Coronary artery (tissue), 2 donors: ENCODE measurements at regions not wholly inside any gene's neighbourhood (a gene's known extent, or its start where the extent isn't known, plus 50 kb on each side); places are given as distances from the start of the nearest gene placed in this dataset.
"Not testable (repeated sequence)": the region's sequence is repeated elsewhere in the genome, so short reads cannot be mapped to it uniquely, and the experiment has no call there.

Experiments used
- DNase-seq: peaks from one replicate; pipeline ENCODE4 v3.0.0-alpha.2; 2017; ENCODE audit warnings: low spot score
- H3K27ac ChIP-seq, 2 donors: fragments of 200-600 bp; sonication (generic); one replicate each; pipeline ENCODE4 v1.5.1; 2016 to 2019
- H3K4me3 ChIP-seq: fragments of 200-600 bp; sonication (generic); 2 replicates; pipeline ENCODE4 v1.5.1; 2016; ENCODE audit warnings: mild to moderate bottlenecking, moderate library complexity

- DNase-seq, H3K4me3 ChIP-seq, H3K27ac ChIP-seq: not testable (repeated sequence)
Observed at GRCh38 chr21:5098010-5098743, 5423.2 kb upstream of the TPTE start.

DNA sequence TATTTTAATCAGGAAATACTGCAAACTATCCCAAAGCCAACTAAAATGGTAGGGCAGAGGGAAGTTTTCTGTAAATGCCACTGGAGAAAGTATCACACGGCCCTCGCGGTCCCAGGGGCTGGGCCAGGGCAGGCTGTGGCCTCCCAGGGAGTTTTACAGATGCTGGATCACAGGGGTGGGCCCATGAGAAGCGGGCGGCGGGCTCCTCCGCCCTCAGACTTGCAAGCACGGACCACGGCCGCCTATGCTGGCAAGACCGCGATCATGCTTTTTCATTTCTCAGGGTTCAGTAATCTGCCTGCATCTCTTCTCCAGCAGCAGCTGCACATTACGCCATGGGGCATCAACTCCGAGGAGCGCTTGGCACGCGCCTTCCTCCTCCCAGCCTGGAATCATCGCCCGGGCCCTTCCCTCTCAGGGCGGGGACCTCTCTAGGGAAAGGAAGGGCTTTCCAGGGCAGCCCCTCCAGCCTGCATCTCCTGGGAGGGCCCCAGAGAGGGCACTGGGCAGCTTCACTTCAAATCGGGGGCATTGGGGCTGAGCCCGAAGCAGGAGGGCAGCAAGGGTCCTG is 5420.7 kb upstream of the TPTE start:
- not testable (repeated sequence) for H3K4me3 ChIP-seq, DNase-seq, H3K27ac ChIP-seq

- DNase-seq: peak; percentile 50
- H3K4me3 ChIP-seq: not testable (repeated sequence)
- peak overlapping the region in 1 of 2 donors; percentile 22 for H3K27ac ChIP-seq
Observed at GRCh38 chr21:5101749-5102148, 5419.6 kb upstream of the TPTE start.

GRCh38 chr21:5103880-5104561 is 5417.4 kb upstream of the TPTE start:
- not testable (repeated sequence) for H3K4me3 ChIP-seq, DNase-seq
- H3K27ac ChIP-seq: peak overlapping the region in 1 of 2 donors; percentile 69

DNA sequence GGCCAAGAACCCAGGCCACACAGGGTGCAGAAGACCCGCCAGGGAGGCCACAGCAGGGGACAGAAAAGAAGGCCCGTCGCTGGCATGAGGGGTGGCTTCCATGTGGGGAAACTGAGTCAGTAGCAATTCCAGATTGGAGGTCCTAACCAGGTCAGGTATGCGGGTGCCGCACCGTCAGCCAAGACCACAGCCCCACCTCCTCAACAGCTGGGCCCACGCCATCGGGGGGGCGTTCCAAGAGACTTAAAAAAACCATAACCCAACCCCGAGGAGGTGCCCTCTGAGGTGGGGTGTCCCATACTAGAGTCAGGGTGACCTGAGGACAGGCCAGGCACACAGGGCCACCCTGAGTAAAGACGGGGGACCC is 5416.8 kb upstream of the TPTE start:
- H3K4me3 ChIP-seq, H3K27ac ChIP-seq, DNase-seq: not testable (repeated sequence)

GRCh38 chr21:5105939-5106708 is 5415.3 kb upstream of the TPTE start:
- peak; percentile 38 for DNase-seq
- H3K4me3 ChIP-seq, H3K27ac ChIP-seq: not testable (repeated sequence)

DNA sequence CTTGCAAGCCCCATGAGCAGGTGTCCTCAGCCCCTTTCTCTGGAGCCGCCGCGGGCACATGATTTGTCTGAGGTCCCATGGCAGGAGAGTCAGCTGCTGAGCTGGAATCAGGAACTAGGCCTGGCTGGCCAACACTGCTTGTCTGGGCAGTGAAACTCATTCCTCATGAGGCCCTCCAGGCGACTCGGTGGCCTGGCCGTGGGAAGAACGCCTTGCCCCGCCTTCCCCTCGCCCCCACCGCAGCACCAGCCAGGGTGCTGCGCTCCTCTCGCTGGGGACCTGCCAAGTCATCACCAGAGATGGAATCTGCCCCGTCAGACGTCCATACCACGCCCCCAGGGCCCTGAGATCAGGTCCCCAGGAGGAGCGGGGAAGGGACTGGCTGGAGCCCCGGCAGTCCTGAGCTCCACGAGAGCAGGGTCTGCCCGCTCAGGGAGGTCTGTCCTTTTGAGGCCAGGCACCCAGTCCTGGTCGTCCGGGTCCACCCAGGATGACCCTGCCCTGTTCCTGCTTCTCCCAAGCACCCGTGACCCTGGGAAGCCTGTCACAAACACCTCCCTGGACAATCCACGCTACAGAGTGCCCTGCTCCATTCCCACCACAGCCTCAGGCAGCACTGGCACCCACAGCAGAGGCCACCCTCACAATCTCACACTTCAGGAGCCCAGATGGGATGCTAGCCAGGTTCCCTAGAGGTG is 5414.5 kb upstream of the TPTE start:
- DNase-seq, H3K4me3 ChIP-seq: not testable (repeated sequence)
- H3K27ac ChIP-seq: peak overlapping the region; percentile 52 to 84

DNA sequence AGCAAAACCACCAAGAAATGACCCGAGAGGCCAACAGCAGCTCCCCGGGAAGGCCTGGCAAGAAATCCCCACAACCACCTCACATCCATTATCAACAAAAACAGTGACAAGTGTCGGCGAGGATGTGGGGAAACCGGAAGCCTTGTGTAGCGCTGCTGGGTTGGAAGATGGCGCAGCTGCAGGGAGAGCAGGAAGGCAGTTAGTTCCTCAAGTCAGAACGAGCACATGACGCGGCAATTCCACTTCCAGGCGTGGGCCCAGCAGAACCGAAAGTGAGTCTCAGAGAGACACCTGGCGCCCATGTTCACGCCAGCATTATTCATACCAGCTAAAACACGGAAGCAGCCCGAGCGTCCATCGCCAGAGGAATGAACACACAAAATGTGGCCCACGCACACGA is 5413.7 kb upstream of the TPTE start:
- DNase-seq, H3K4me3 ChIP-seq, H3K27ac ChIP-seq: not testable (repeated sequence)

- DNase-seq, H3K4me3 ChIP-seq, H3K27ac ChIP-seq: not testable (repeated sequence)
Observed at GRCh38 chr21:5108048-5108775, 5413.2 kb upstream of the TPTE start.

GRCh38 chr21:5111197-5111596 is 5410.2 kb upstream of the TPTE start:
- not testable (repeated sequence) for H3K27ac ChIP-seq, DNase-seq, H3K4me3 ChIP-seq

- not testable (repeated sequence) for DNase-seq, H3K27ac ChIP-seq, H3K4me3 ChIP-seq
Observed at GRCh38 chr21:5113092-5113491, 5408.3 kb upstream of the TPTE start.

- H3K4me3 ChIP-seq, DNase-seq, H3K27ac ChIP-seq: not testable (repeated sequence)
Observed at GRCh38 chr21:5114468-5114867, 5406.9 kb upstream of the TPTE start.

DNA sequence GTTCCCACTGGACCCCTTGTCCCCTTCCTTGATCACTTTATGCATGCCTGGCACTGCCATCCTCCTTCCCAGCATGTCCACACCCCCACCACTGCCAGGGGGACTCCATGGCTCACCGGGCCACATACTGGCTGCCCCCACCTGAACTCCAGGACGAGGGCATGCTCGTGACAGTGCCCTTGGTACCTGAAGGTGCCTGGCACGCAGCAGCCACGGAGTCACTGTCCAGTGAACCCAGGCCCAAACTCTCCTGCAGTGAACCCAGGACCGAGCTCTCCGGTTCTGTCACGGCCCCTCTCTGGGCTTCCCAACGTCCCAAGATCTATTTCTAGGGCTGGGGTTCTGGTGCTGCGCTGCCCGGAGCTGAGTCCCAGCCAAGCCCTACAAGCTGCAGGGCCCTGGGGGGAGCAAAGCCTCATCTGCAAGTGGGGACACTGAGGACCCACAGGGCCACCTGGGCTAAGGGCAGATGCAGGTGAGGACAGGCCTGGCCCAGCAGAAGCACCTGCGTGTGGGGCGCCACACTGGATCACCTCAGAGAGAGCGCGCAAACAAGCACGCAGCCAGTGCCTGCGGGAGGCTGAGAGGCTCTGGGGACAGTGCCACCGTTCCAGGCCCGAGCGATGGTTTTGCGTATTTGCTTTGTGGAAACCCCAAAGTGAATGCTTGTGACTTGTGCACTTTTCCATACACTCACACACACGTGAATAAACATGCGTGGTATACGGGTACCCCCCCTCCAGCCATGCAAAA is 5406.3 kb upstream of the TPTE start:
- H3K4me3 ChIP-seq, H3K27ac ChIP-seq, DNase-seq: not testable (repeated sequence)

- H3K4me3 ChIP-seq, DNase-seq, H3K27ac ChIP-seq: not testable (repeated sequence)
Observed at GRCh38 chr21:5115646-5116343, 5405.6 kb upstream of the TPTE start.

DNA sequence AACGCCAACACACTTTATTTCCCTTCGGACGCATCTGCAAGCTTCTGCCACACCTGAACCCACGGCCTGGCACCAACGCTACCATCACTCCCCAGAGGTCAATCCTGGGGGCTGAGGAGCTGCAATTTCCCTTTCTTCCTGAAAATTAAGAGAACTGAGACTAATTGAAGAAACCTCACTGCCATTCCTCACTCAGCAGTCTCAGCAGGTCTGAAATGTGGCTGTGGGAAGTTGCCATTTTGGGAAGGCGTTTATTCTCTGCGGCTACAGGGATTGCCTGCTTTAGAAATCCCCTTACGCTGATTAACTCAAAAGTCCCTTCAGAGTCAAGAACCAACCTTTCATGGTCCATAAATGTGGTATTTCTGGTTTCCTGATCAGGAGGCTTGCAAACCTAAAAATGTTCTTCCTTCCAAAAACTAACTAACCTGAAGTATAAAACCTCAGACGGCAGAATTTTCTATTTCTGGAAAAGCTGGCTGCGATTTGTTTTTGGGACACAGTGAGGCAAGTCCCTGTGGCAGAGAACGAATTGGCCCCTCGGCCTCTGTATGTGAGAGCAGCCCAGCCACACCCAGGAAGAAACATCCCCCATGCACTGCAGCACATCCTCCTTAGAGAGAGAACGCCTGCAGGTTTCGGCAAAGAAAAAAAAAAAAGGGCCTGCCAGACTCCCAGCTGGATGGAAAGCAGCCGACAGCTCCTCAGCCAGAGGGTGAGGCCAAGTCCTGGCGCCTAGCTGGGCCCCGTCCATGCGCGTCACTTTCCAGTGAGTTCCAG is 5404.8 kb upstream of the TPTE start:
- H3K27ac ChIP-seq, H3K4me3 ChIP-seq: not testable (repeated sequence)

DNA sequence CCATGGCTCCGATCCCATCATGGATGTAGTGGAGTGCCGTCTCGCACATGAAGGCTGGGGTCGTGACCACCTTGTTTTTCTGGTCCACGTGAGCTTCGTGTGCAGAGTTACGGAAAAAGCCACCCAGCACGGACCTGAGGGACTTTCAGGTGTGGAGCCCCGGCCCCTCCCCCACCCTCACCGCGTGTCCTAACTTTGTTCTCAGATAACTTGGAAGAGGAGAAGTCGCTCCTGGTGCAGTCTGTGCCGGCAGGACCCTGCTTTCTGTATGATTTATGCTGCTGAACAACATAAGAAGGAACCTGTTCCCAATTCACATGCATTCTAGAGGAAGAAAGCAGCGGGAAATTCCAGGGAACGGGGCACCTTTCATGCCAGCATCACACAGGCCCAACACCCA is 5404.2 kb upstream of the TPTE start:
- DNase-seq, H3K4me3 ChIP-seq, H3K27ac ChIP-seq: not testable (repeated sequence)

More for the DNA sequence above, 5404.8 kb upstream of the TPTE start:
- not testable (repeated sequence) for DNase-seq
